ENCODE measurements at regions not wholly inside any gene's neighbourhood (a gene's known extent, or its start where the extent isn't known, plus 50 kb on each side); places are given as distances from the start of the nearest gene placed in this dataset.
A peak's percentile ranks its signal among the peaks of the same experiment; 100 is the strongest.

- Histone ChIP-seq H3K27me3 (ENCODE audit: control insufficient read depth, insufficient read depth, low read length) (peaks cover 35% of the 10 kb centered on the region), H3K4me3 (ENCODE audit: low read length) (no peak overlapping the region), H3K36me3 (ENCODE audit: control insufficient read depth, insufficient read depth, low read length) (no peaks in the 10 kb centered on the region), H3K27ac (ENCODE audit: low read length) (no peak overlapping the region), H3K4me1 (ENCODE audit: control insufficient read depth, insufficient read depth, low read length) (no peaks in the 10 kb centered on the region), H3K9me3 (ENCODE audit: control insufficient read depth, insufficient read depth, low read length) (no peaks in the 10 kb centered on the region)
- peaks cover 42% of the 10 kb centered on the region in 2 donors for H3K27me3 Mint-ChIP-seq (ENCODE audit: low read depth in 2 of 2)
- H3K4me1 Mint-ChIP-seq: no peaks in the 10 kb centered on the region
- no peak for ATAC-seq
- TF ChIP-seq CTCF (IDR thresholded peaks at IDR 0.05): no peak
- H3K27ac Mint-ChIP-seq: no peak overlapping the region
- no peaks in the 10 kb centered on the region for H3K9me3 Mint-ChIP-seq
- WGBS (ENCODE audit: insufficient coverage): 81% methylated on average over 4 of the region's 5 CpGs
- no peaks in the 10 kb centered on the region for H3K36me3 Mint-ChIP-seq
- no peak for DNase-seq
- no peak overlapping the region for H3K4me3 Mint-ChIP-seq
- intact Hi-C loops (cut with micrococcal nuclease): loop anchor here (5.0 kb wide), 1 partner anchor 619 kb away; no protein-coding TSS in a partner anchor
Observed at GRCh38 chr5:138643040-138643791, 68.0 kb upstream of the HSPA9 start.

GRCh38 chr5:138641547-138642298, 66.5 kb upstream of the HSPA9 start:
- Mint-ChIP-seq H3K4me1 (no peaks in the 10 kb centered on the region), H3K36me3 (no peaks in the 10 kb centered on the region), H3K9me3 (no peaks in the 10 kb centered on the region), H3K27me3 (ENCODE audit: low read depth in 2 of 2) (peaks cover 29 to 36% of the 10 kb centered on the region in 2 donors), H3K4me3 (no peak overlapping the region), H3K27ac (no peak overlapping the region)
- Histone ChIP-seq H3K36me3 (ENCODE audit: control insufficient read depth, insufficient read depth, low read length) (no peaks in the 10 kb centered on the region), H3K4me3 (ENCODE audit: low read length) (no peak overlapping the region), H3K27me3 (ENCODE audit: control insufficient read depth, insufficient read depth, low read length) (peaks cover 38% of the 10 kb centered on the region), H3K4me1 (ENCODE audit: control insufficient read depth, insufficient read depth, low read length) (no peaks in the 10 kb centered on the region), H3K27ac (ENCODE audit: low read length) (no peak overlapping the region), H3K9me3 (ENCODE audit: control insufficient read depth, insufficient read depth, low read length) (no peaks in the 10 kb centered on the region)
- TF ChIP-seq CTCF (IDR thresholded peaks at IDR 0.05): peak; percentile 68
- WGBS (ENCODE audit: insufficient coverage): 49% methylated on average over 18 of the region's 18 CpGs
- ATAC-seq: peak; percentile 52 to 80 (median 79)
- DNase-seq: peak; percentile 54 to 76
- intact Hi-C loops (cut with micrococcal nuclease): loop anchor here (5.0 kb wide), 1 partner anchor 621 kb away; no protein-coding TSS in a partner anchor

GRCh38 chr5:138640646-138641254, 65.5 kb upstream of the HSPA9 start:
- 90% methylated on average over 6 of the region's 7 CpGs for WGBS (ENCODE audit: insufficient coverage)
- no peak overlapping the region for H3K4me3 ChIP-seq (ENCODE audit: low read length)
- intact Hi-C loops (cut with micrococcal nuclease): loop anchor here (5.0 kb wide), 1 partner anchor 622 kb away; no protein-coding TSS in a partner anchor
- H3K27me3 Mint-ChIP-seq (ENCODE audit: low read depth in 2 of 2): peaks cover 20 to 31% of the 10 kb centered on the region in 2 donors
- H3K4me3 Mint-ChIP-seq: no peak overlapping the region
- H3K27ac Mint-ChIP-seq: no peak overlapping the region
- TF ChIP-seq CTCF (IDR thresholded peaks at IDR 0.05): no peak
- no peak overlapping the region for H3K27ac ChIP-seq (ENCODE audit: low read length)
- H3K27me3 ChIP-seq (ENCODE audit: control insufficient read depth, insufficient read depth, low read length): peaks cover 32% of the 10 kb centered on the region
- no peaks in the 10 kb centered on the region for H3K36me3 Mint-ChIP-seq
- H3K9me3 ChIP-seq (ENCODE audit: control insufficient read depth, insufficient read depth, low read length): no peaks in the 10 kb centered on the region
- no peaks in the 10 kb centered on the region for H3K36me3 ChIP-seq (ENCODE audit: control insufficient read depth, insufficient read depth, low read length)
- DNase-seq (no peak), ATAC-seq (no peak)
- no peaks in the 10 kb centered on the region for H3K4me1 ChIP-seq (ENCODE audit: control insufficient read depth, insufficient read depth, low read length)
- H3K9me3 Mint-ChIP-seq: no peaks in the 10 kb centered on the region
- no peaks in the 10 kb centered on the region for H3K4me1 Mint-ChIP-seq
